ENCODE measurements at regions not wholly inside any gene's neighbourhood (a gene's known extent, or its start where the extent isn't known, plus 50 kb on each side); places are given as distances from the start of the nearest gene placed in this dataset.
"Not testable (repeated sequence)": the region's sequence is repeated elsewhere in the genome, so short reads cannot be mapped to it uniquely, and the experiment has no call there.

DNA sequence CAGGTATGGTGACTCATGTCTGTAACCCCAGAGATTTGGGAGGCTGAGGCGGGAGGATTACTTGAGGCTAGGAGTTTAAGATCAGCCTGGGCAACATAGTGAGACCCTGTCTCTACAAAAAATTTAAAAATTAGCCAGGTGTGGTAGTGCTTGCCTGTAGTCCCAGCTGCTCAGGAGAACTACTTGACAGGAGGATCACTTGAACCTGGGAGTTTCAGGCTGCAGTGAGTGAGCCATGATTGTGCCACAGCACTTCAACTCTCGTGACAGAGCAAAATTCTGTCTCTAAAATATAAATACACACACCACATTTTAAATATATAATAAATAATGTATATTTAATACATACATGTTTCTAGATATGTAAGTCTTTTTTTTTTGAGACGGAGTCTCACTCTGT is 53.5 kb upstream of the TEX264 start:
- no peak overlapping the region for H3K27ac ChIP-seq
- TF ChIP-seq, protein P1, sequence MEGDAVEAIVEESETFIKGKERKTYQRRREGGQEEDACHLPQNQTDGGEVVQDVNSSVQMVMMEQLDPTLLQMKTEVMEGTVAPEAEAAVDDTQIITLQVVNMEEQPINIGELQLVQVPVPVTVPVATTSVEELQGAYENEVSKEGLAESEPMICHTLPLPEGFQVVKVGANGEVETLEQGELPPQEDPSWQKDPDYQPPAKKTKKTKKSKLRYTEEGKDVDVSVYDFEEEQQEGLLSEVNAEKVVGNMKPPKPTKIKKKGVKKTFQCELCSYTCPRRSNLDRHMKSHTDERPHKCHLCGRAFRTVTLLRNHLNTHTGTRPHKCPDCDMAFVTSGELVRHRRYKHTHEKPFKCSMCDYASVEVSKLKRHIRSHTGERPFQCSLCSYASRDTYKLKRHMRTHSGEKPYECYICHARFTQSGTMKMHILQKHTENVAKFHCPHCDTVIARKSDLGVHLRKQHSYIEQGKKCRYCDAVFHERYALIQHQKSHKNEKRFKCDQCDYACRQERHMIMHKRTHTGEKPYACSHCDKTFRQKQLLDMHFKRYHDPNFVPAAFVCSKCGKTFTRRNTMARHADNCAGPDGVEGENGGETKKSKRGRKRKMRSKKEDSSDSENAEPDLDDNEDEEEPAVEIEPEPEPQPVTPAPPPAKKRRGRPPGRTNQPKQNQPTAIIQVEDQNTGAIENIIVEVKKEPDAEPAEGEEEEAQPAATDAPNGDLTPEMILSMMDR (conservative IDR thresholded peaks at IDR 0.05): no peak

DNA sequence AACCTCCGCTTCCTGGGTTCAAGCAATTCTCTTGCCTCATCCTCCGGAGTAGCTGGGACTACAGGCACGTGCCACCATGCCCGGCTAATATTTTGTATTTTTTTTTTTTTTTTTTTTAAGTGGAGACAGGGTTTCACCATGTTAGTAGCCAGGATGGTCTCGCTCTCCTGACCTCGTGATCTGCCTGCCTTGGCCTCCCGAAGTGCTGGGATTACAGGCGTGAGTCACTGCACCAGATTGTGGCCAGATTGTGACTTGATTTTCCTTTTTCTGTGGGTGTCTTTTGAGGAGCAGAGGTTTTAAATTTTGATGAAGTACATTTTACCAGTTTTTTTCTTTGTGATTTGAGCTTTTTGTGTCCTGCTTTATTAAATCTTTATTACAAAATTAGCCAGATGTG is 53.0 kb upstream of the TEX264 start:
- H3K27ac ChIP-seq: not testable (repeated sequence)

DNA sequence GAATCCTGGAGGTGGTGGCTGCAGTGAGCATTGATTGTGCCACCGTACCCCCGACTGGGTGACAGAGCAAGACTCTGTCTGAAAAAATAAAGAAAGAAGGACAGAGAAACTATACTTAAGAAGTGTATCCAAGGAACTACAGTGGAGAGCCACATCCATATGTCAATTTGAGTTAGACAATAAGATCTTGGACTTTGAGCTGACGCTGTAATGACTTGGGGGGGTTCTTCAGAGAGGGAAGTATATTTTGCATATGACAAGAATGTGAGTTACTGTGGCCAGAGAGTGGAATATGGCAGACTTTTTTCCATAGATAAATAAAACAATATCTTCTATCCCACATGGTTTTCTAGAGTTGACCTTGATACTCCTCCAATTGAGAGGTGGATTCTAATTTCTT is 52.6 kb upstream of the TEX264 start:
- no peak overlapping the region for H3K27ac ChIP-seq
- TF ChIP-seq, protein P1 (conservative IDR thresholded peaks at IDR 0.05): no peak

DNA sequence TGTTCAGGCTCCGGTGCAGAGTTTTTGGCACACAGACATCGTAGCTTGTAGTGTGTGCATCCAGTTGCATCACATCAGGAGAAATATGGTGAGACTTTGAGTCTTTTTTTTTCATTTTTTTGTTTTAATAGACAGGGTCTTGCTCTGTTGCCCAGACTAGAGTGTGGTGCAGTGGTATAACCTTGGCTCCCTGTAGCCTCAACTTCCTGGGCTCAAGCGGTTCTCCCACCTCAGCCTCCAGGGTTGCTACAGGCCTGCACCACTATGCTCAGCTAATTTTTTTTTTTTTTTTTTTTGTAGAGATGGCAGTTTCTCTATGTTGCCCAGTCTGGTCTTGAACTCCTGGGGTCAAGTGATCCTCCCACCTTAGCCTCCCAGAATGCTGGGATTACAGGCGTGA is 51.1 kb upstream of the TEX264 start:
- TF ChIP-seq, protein P1 (conservative IDR thresholded peaks at IDR 0.05): no peak
- H3K27ac ChIP-seq: no peak overlapping the region

DNA sequence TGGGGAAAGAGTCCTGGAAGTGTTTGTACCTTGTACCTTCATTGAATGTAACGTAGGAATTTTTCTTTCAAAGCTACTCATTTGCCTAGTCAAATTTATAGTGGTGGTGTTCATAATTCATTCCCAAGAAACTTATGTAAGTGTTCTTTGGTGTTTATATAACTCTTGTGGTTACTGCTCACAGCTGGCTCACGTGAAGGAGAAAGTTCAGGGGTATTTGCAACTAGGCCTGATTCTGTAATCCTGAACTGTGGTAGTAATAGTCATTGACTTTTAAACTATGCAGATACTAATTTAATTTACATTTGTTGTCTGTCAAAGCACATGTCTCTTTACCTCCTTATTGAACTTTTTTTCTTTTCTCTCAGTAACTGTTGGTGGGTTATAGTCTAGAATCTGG is 50.5 kb upstream of the TEX264 start:
- TF ChIP-seq, protein P1 (conservative IDR thresholded peaks at IDR 0.05): no peak
- no peak overlapping the region for H3K27ac ChIP-seq

DNA sequence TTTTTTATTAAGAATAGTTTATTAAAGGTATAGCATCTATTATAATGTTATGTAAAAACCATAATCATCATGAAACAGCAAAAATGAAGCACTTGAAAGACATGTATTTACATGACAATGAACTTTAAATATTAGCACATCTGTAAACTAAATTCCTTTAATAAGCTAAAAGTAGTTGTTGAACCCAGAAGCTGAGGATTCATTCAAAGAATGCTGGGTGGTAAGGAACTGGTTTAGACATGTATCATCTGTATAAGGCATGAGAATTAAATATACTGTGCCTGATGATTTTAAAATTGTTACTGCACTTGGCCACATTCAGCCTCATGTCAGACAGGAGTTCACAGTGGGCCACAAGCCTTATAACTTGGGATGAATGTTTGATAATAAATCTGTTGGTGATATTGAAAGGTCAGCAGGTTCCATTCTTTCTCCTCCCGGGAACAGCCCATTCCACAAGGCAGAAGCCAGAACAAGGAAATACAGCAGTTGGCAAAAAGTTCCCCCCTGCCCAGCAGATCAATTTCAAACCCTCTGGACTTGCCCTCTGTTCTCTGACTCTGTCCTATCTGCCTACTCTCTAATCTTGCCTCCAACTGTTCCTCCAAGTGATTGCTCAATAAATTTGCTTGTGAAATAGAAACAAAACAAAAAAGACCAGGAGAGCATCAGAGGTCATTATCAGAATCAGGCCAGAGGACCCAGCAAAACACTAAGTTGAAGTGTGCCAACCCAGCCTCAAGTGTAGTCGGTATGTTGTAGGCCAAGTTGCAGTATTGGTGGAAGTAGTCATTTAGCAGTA is 49.8 kb upstream of the TEX264 start:
- H3K27ac ChIP-seq: no peak overlapping the region
- TF ChIP-seq, protein P1 (conservative IDR thresholded peaks at IDR 0.05): no peak
